Smooth muscle cell (in vitro differentiated cells): ENCODE measurements at regions not wholly inside any gene's neighbourhood (a gene's known extent, or its start where the extent isn't known, plus 50 kb on each side); places are given as distances from the start of the nearest gene placed in this dataset.

Experiments
- DNase-seq: peaks from one replicate; lab custom pipeline; 2025; ENCODE audit not compliant: unreplicated experiment; lab: John Stamatoyannopoulos, UW
- H2AFZ ChIP-seq: fragments of 200-600 bp; sonication (generic); 2 replicates; pipeline ENCODE4 v1.6.0; 2016; ENCODE audit warnings: antibody characterized with exemption, low read depth, mild to moderate bottlenecking
- H3F3A ChIP-seq: fragments of 200-600 bp; sonication (generic); 2 replicates; pipeline ENCODE4 v1.6.0; 2017; ENCODE audit warnings: antibody characterized with exemption, low read depth
- H3K27ac ChIP-seq: fragments of 200-600 bp; sonication (generic); 2 replicates; pipeline ENCODE4 v1.5.1; 2016; ENCODE audit warnings: low read depth, mild to moderate bottlenecking
- H3K27me3 ChIP-seq: fragments of 200-600 bp; sonication (generic); 2 replicates; pipeline ENCODE4 v1.6.1; 2016; ENCODE audit warnings: low read depth, mild to moderate bottlenecking
- H3K36me3 ChIP-seq: fragments of 200-600 bp; sonication (generic); 2 replicates; pipeline ENCODE4 v1.5.1; 2016; ENCODE audit warnings: low read depth
- H3K4me1 ChIP-seq: fragments of 200-600 bp; sonication (generic); 2 replicates; pipeline ENCODE4 v1.5.1; 2016; ENCODE audit warnings: low read depth
- H3K4me2 ChIP-seq: fragments of 200-600 bp; sonication (generic); 2 replicates; pipeline ENCODE4 v1.6.0; 2016; ENCODE audit warnings: mild to moderate bottlenecking
- H3K4me3 ChIP-seq: fragments of 200-600 bp; sonication (generic); 2 replicates; pipeline ENCODE4 v1.5.1; 2016; ENCODE audit warnings: mild to moderate bottlenecking
- H3K79me2 ChIP-seq: fragments of 200-600 bp; sonication (generic); 2 replicates; pipeline ENCODE4 v1.6.0; 2016; ENCODE audit warnings: low read depth, mild to moderate bottlenecking
- H3K9ac ChIP-seq: fragments of 200-600 bp; sonication (generic); 2 replicates; pipeline ENCODE4 v1.6.0; 2016; ENCODE audit warnings: low read depth
- H3K9me3 ChIP-seq: fragments of 200-600 bp; sonication (generic); replicated peaks from 2 replicates; pipeline ENCODE4 v1.5.1; 2016; ENCODE audit warnings: low read depth
- H4K20me1 ChIP-seq: fragments of 200-600 bp; sonication (generic); 2 replicates; pipeline ENCODE4 v1.6.0; 2016; ENCODE audit warnings: low read depth
- WGBS: methylation state at CpG from one replicate; pipeline ENCODE4 v1.1.7; 2016; ENCODE audit warnings: low lambda C conversion rate; 5-methylcytosine and 5-hydroxymethylcytosine counted together
- TF ChIP-seq, protein P1 (sequence below): fragments of 200-600 bp; sonication (generic); IDR thresholded peaks from 2 replicates; pipeline ENCODE4 v1.5.1; 2017; ENCODE audit warnings: borderline replicate concordance, mild to moderate bottlenecking, antibody characterized with exemption; ENCODE audit not compliant: insufficient read depth, poor library complexity, severe bottlenecking

DNA sequence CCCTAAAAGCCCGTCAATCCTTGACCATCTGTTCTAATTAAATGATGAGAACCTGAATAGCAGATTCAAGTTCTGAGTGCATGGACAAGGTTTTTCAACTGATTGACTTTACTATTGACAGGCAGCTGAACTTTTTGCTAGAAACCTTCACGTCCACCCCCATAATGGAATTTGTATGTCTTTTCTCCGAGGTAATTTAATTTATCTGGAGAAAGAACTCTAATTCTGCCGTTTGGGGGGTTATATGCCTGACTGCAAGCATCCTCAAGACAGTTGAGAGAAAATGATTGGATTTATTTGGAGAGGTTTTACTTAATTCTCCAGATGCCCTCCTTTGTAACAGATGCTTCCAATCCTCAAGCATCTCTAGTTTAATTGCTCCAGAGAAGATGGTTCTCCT, 1053.4 kb upstream of the AUTS2 start:
- Histone ChIP-seq H3F3A (no peaks in the 10 kb centered on the region), H3K79me2 (no peaks in the 10 kb centered on the region), H2AFZ (no peak overlapping the region), H3K9me3 (no peaks in the 10 kb centered on the region), H3K4me2 (no peak overlapping the region), H3K4me1 (peaks cover 6% of the 10 kb centered on the region), H4K20me1 (no peaks in the 10 kb centered on the region), H3K36me3 (no peaks in the 10 kb centered on the region), H3K4me3 (no peak overlapping the region), H3K27ac (no peak overlapping the region), H3K9ac (no peak overlapping the region), H3K27me3 (no peaks in the 10 kb centered on the region)
- DNase-seq, result no peak
- TF ChIP-seq, protein P1, sequence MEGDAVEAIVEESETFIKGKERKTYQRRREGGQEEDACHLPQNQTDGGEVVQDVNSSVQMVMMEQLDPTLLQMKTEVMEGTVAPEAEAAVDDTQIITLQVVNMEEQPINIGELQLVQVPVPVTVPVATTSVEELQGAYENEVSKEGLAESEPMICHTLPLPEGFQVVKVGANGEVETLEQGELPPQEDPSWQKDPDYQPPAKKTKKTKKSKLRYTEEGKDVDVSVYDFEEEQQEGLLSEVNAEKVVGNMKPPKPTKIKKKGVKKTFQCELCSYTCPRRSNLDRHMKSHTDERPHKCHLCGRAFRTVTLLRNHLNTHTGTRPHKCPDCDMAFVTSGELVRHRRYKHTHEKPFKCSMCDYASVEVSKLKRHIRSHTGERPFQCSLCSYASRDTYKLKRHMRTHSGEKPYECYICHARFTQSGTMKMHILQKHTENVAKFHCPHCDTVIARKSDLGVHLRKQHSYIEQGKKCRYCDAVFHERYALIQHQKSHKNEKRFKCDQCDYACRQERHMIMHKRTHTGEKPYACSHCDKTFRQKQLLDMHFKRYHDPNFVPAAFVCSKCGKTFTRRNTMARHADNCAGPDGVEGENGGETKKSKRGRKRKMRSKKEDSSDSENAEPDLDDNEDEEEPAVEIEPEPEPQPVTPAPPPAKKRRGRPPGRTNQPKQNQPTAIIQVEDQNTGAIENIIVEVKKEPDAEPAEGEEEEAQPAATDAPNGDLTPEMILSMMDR, result no peak
- WGBS, result 78% methylated on average over 4 of the region's 4 CpGs

DNA sequence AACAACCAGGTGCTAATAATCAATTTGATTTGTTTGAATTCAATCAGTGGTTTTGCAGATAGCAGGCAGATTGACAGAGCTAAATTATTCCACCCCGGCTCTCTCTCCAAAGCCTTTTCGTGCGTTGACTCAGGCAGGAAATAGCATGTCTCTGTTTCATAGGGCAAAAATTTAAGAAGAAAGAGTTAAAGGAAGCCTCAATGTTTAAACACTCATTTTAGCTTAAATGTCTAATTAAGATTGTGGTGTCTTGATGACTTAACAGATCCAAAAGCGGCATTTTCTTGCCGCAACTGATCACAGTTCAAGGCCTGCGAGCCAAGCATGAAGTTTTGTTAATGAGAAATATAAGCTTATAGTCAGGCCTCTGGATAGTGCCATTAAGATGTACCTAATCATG, 1051.1 kb upstream of the AUTS2 start:
- Histone ChIP-seq H3K4me2 (peak overlapping the region; percentile 58), H3K9ac (no peak overlapping the region), H3K4me1 (peaks cover 6% of the 10 kb centered on the region), H4K20me1 (no peaks in the 10 kb centered on the region), H3K36me3 (no peaks in the 10 kb centered on the region), H3K79me2 (no peaks in the 10 kb centered on the region), H3K27me3 (no peaks in the 10 kb centered on the region), H3K9me3 (no peaks in the 10 kb centered on the region), H3K27ac (peak overlapping the region; percentile 11), H3F3A (no peaks in the 10 kb centered on the region), H2AFZ (no peak overlapping the region), H3K4me3 (no peak overlapping the region)
- TF ChIP-seq, protein P1, result no peak
- 15% methylated on average over 6 of the region's 6 CpGs for WGBS
- DNase-seq, result no peak

DNA sequence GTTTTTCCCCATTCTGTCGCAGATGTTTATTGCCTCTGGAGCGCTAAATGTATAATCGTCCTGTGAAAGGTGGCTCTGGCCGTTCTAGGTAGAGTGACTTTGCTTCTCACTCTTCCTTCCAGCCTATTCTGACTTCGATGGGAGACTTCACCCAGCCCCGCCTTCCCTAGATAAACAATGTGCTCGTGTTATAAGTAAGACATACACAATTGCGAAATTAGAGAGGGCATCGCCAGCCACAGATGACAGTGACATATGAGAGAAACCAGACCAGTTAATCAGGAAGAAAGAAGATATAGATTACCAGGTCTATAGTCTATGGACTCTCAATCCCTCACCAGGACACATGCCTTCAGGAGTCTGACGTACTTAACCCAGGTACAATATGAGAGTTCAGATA, 1050.5 kb upstream of the AUTS2 start:
- H3K36me3 ChIP-seq, result no peaks in the 10 kb centered on the region
- H3K9ac ChIP-seq, result no peak overlapping the region
- no peaks in the 10 kb centered on the region for H4K20me1 ChIP-seq
- no peaks in the 10 kb centered on the region for H3K27me3 ChIP-seq
- peak overlapping the region; percentile 58 for H3K4me2 ChIP-seq
- no peak overlapping the region for H3K27ac ChIP-seq
- TF ChIP-seq, protein P1, result no peak
- 58% methylated on average over 10 of the region's 10 CpGs for WGBS
- H3K79me2 ChIP-seq, result no peaks in the 10 kb centered on the region
- no peak overlapping the region for H3K4me3 ChIP-seq
- H3F3A ChIP-seq, result no peaks in the 10 kb centered on the region
- peaks cover 6% of the 10 kb centered on the region for H3K4me1 ChIP-seq
- H3K9me3 ChIP-seq, result no peaks in the 10 kb centered on the region
- no peak for DNase-seq
- no peak overlapping the region for H2AFZ ChIP-seq

DNA sequence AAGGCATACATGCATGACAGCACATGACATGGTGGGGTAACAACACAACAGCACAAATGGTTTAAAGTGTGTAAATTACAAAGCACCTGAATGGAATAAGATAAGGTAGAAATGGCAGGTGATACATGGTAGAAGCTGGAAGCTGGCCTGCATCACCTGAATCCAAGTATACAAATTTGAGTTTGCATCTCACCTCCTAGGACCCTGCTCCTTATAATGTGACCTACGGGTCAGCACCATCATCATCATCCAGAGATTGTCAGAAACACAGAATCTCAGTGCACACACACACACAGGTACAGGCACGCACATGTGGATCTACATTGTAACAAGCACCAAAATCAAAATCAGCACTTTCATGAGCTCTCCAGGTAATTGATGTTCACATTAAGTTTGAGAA, 1048.2 kb upstream of the AUTS2 start:
- Histone ChIP-seq H3K9ac (no peak overlapping the region), H3K4me3 (no peak overlapping the region), H3K4me2 (no peak overlapping the region), H3K9me3 (no peaks in the 10 kb centered on the region), H3F3A (no peaks in the 10 kb centered on the region), H3K79me2 (no peaks in the 10 kb centered on the region), H3K4me1 (peaks cover 6% of the 10 kb centered on the region), H3K27me3 (no peaks in the 10 kb centered on the region), H4K20me1 (no peaks in the 10 kb centered on the region), H2AFZ (no peak overlapping the region), H3K36me3 (no peaks in the 10 kb centered on the region), H3K27ac (no peak overlapping the region)
- TF ChIP-seq, protein P1, result no peak
- no peak for DNase-seq
- 100% methylated on average over 2 of the region's 2 CpGs for WGBS
